Gastrocnemius medialis (tissue), 4 donors: ENCODE measurements at regions not wholly inside any gene's neighbourhood (a gene's known extent, or its start where the extent isn't known, plus 50 kb on each side); places are given as distances from the start of the nearest gene placed in this dataset.

Experiments
- ATAC-seq, 2 donors: fragments of 150-250 bp; one replicate each; pipeline ENCODE4 v1.9.1; 2016
- DNase-seq, 2 donors: peaks; one replicate each; pipeline ENCODE4 v3.0.0-alpha.2; 2019
- H3K27ac ChIP-seq, 4 donors: fragments of 200-600 bp; sonication (generic); 1 replicate in 1 of 4; 2 replicates in 3 of 4; pipeline ENCODE4 v1.5.1; 2016 to 2018; ENCODE audit warnings: mild to moderate bottlenecking in 2 of 4, moderate library complexity in 1 of 4
- H3K27me3 ChIP-seq, 3 donors: fragments of 200-600 bp; sonication (generic) in 2 of 3; 1 replicate in 1 of 3; 2 replicates in 2 of 3; pipeline versions ENCODE4 v1.5.1 to v1.6.0; 2016 to 2019; ENCODE audit warnings: mild to moderate bottlenecking in 1 of 3, moderate library complexity in 1 of 3
- H3K36me3 ChIP-seq, 2 donors: fragments of 200-600 bp; sonication (generic) in 1 of 2; one replicate each; pipeline ENCODE4 v1.5.1; 2017 to 2018
- H3K4me1 ChIP-seq, 2 donors: fragments of 200-600 bp; sonication (generic) in 1 of 2; one replicate each; pipeline ENCODE4 v1.5.1; 2016 to 2017; ENCODE audit warnings: mild to moderate bottlenecking in 2 of 2
- H3K4me3 ChIP-seq, 4 donors: fragments of 200-600 bp; sonication (generic) in 3 of 4; 1 replicate in 1 of 4; 2 replicates in 3 of 4; pipeline ENCODE4 v1.5.1; 2016 to 2019; ENCODE audit warnings: mild to moderate bottlenecking in 2 of 4
- H3K9me3 ChIP-seq, 3 donors: fragments of 200-600 bp; sonication (generic) in 2 of 3; 1 replicate in 1 of 3; 2 replicates in 2 of 3; pipeline ENCODE4 v1.5.1; 2016 to 2019
- CTCF ChIP-seq, 5 experiments: fragments of 450-650 bp in 3 of 5; fragments of 200-600 bp in 2 of 5; sonication (generic) in 2 of 5; IDR thresholded peaks in 4 of 5; conservative IDR thresholded peaks in 1 of 5; 1 replicate in 4 of 5; 2 replicates in 1 of 5; pipeline ENCODE4 v1.5.1; 2016 to 2019; ENCODE audit warnings: antibody characterized with exemption in 5 of 5, mild to moderate bottlenecking in 3 of 5, moderate library complexity in 3 of 5
- POLR2A ChIP-seq, 2 donors: fragments of 450-650 bp; IDR thresholded peaks; one replicate each; pipeline ENCODE4 v1.6.1; 2017; ENCODE audit warnings: antibody characterized with exemption in 2 of 2, mild to moderate bottlenecking in 2 of 2, moderate library complexity in 2 of 2
- in situ Hi-C, 4 donors: fragments of 200-750 bp; cut with MboI; loops; one replicate each; pipeline versions ENCODE4 v1.15.0 to v1.8.0; 2017; ENCODE audit warnings: low sequenced_read_pairs in 4 of 4
- intact Hi-C: fragments of 100-400 bp; cut with DNase I; formaldehyde crosslinking; loops from one replicate; pipeline ENCODE4 v1.15.1; 2023; ENCODE audit warnings: low total_unique reads

GRCh38 chr18:76689646-76690264 is 132.6 kb upstream of the ZNF236 start:
- intact Hi-C loops: no loop called here
- ATAC-seq (no peak), DNase-seq (no peak)
- no peak for TF ChIP-seq CTCF (IDR thresholded peaks at IDR 0.05 in 4 of 5, conservative IDR thresholded peaks at IDR 0.05 in 1 of 5)
- TF ChIP-seq POLR2A (IDR thresholded peaks at IDR 0.05): no peak
- Histone ChIP-seq H3K27me3 (peaks cover 0 to 14% (median 3%) of the 10 kb centered on the region in 3 donors), H3K4me1 (peaks cover 0 to 3% of the 10 kb centered on the region in 2 donors), H3K4me3 (no peak overlapping the region), H3K36me3 (no peaks in the 10 kb centered on the region), H3K27ac (no peak overlapping the region), H3K9me3 (no peaks in the 10 kb centered on the region)
- in situ Hi-C loops: loop anchor here in 1 of 4 donors (10.0 kb wide), 1 partner anchor 285 kb away; no protein-coding TSS in a partner anchor

- no peak for ATAC-seq
- no peaks in the 10 kb centered on the region for H3K9me3 ChIP-seq
- no peaks in the 10 kb centered on the region for H3K36me3 ChIP-seq
- in situ Hi-C loops (loop anchor here in 1 of 4 donors (10.0 kb wide), 1 partner anchor 284 kb away; no protein-coding TSS in a partner anchor), intact Hi-C loops (no loop called here)
- H3K27me3 ChIP-seq: peaks cover 0 to 14% (median 3%) of the 10 kb centered on the region in 3 donors
- TF ChIP-seq POLR2A (IDR thresholded peaks at IDR 0.05) (no peak), CTCF (IDR thresholded peaks at IDR 0.05 in 4 of 5, conservative IDR thresholded peaks at IDR 0.05 in 1 of 5) (no peak)
- H3K27ac ChIP-seq: no peak overlapping the region
- peaks cover 0 to 3% of the 10 kb centered on the region in 2 donors for H3K4me1 ChIP-seq
- DNase-seq: no peak
- no peak overlapping the region for H3K4me3 ChIP-seq
Measured at GRCh38 chr18:76688724-76689472, 133.5 kb upstream of the ZNF236 start.

- no peaks in the 10 kb centered on the region for H3K9me3 ChIP-seq
- H3K36me3 ChIP-seq: no peaks in the 10 kb centered on the region
- DNase-seq (no peak), ATAC-seq (no peak)
- intact Hi-C loops (no loop called here), in situ Hi-C loops (loop anchor here in 1 of 4 donors (10.0 kb wide), 1 partner anchor 283 kb away; no protein-coding TSS in a partner anchor)
- H3K27ac ChIP-seq: peak overlapping the region in 1 of 4 donors; percentile 31
- TF ChIP-seq POLR2A (IDR thresholded peaks at IDR 0.05) (no peak), CTCF (IDR thresholded peaks at IDR 0.05 in 4 of 5, conservative IDR thresholded peaks at IDR 0.05 in 1 of 5) (no peak)
- H3K4me3 ChIP-seq: no peak overlapping the region
- H3K27me3 ChIP-seq: peaks cover 0 to 12% (median 3%) of the 10 kb centered on the region in 3 donors
- H3K4me1 ChIP-seq: peaks cover 0 to 3% of the 10 kb centered on the region in 2 donors
Measured at GRCh38 chr18:76687304-76687962, 134.9 kb upstream of the ZNF236 start.

GRCh38 chr18:76686737-76687231 is 135.6 kb upstream of the ZNF236 start:
- intact Hi-C loops (loop anchor here (1.0 kb wide), 1 partner anchor 287 kb away; no protein-coding TSS in a partner anchor), in situ Hi-C loops (loop anchor here in 1 of 4 donors (10.0 kb wide), 1 partner anchor 282 kb away; no protein-coding TSS in a partner anchor)
- peak; percentile 80 to 92 for ATAC-seq
- Histone ChIP-seq H3K27me3 (peaks cover 0 to 12% (median 3%) of the 10 kb centered on the region in 3 donors), H3K9me3 (no peaks in the 10 kb centered on the region), H3K4me3 (no peak overlapping the region), H3K27ac (peak overlapping the region in 1 of 4 donors; percentile 31), H3K4me1 (peaks cover 0 to 3% of the 10 kb centered on the region in 2 donors), H3K36me3 (no peaks in the 10 kb centered on the region)
- peak in 1 of 2 donors; percentile 50 for DNase-seq
- TF ChIP-seq CTCF (IDR thresholded peaks at IDR 0.05 in 4 of 5, conservative IDR thresholded peaks at IDR 0.05 in 1 of 5) (peak; percentile 17 to 56 (median 54)), POLR2A (IDR thresholded peaks at IDR 0.05) (no peak)
